M059J (cell line): ENCODE measurements at regions not wholly inside any gene's neighbourhood (a gene's known extent, or its start where the extent isn't known, plus 50 kb on each side); places are given as distances from the start of the nearest gene placed in this dataset.
"Not testable (repeated sequence)": the region's sequence is repeated elsewhere in the genome, so short reads cannot be mapped to it uniquely, and the experiment has no call there.

ENCODE experiments used
- DNase-seq: peaks from one replicate; pipeline ENCODE4 v3.0.0-alpha.2; 2012; ENCODE audit warnings: low read depth

GRCh38 chr1:220942278-220942677 lies 63.0 kb downstream of the HLX start:
- DNase-seq, result no peak

GRCh38 chr1:220942914-220943313 lies 63.7 kb downstream of the HLX start:
- not testable (repeated sequence) for DNase-seq

- no peak for DNase-seq
Measured at GRCh38 chr1:220943319-220943996, 64.2 kb downstream of the HLX start.

- peak; percentile 38 for DNase-seq
Measured at GRCh38 chr1:220950576-220950975, 71.3 kb downstream of the HLX start.

- DNase-seq, result no peak
Measured at GRCh38 chr1:220952961-220953643, 73.9 kb downstream of the HLX start.

- DNase-seq, result no peak
Measured at GRCh38 chr1:220954321-220955075, 75.3 kb downstream of the HLX start.

GRCh38 chr1:220955116-220955515 lies 75.9 kb downstream of the HLX start:
- no peak for DNase-seq

GRCh38 chr1:220956501-220957232 lies 77.4 kb downstream of the HLX start:
- DNase-seq, result no peak

- peak; percentile 96 for DNase-seq
Measured at GRCh38 chr1:220957233-220957605, 78.0 kb downstream of the HLX start.

GRCh38 chr1:220958234-220958633 lies 79.0 kb downstream of the HLX start:
- DNase-seq, result no peak

GRCh38 chr1:220962031-220962751 lies 82.9 kb downstream of the HLX start:
- DNase-seq, result peak; percentile 94

GRCh38 chr1:220966041-220966440 lies 86.8 kb downstream of the HLX start:
- DNase-seq, result no peak

GRCh38 chr1:220966473-220966872 lies 87.2 kb downstream of the HLX start:
- DNase-seq, result peak; percentile 9

GRCh38 chr1:220966881-220967611 lies 87.8 kb downstream of the HLX start:
- peak; percentile 77 for DNase-seq

GRCh38 chr1:220967911-220968310 lies 88.7 kb downstream of the HLX start:
- no peak for DNase-seq

- DNase-seq, result not testable (repeated sequence)
Measured at GRCh38 chr1:220969281-220969680, 90.0 kb downstream of the HLX start.

- DNase-seq, result peak; percentile 49
Measured at GRCh38 chr1:220970311-220970710, 91.1 kb downstream of the HLX start.

GRCh38 chr1:220971221-220971620 lies 92.0 kb downstream of the HLX start:
- no peak for DNase-seq

- no peak for DNase-seq
Measured at GRCh38 chr1:220974431-220974830, 95.2 kb downstream of the HLX start.

- no peak for DNase-seq
Measured at GRCh38 chr1:220976390-220976789, 97.1 kb downstream of the HLX start.

- no peak for DNase-seq
Measured at GRCh38 chr1:220979371-220979770, 100.1 kb downstream of the HLX start.
